Epithelial cell of proximal tubule (primary cell): ENCODE measurements at regions not wholly inside any gene's neighbourhood (a gene's known extent, or its start where the extent isn't known, plus 50 kb on each side); places are given as distances from the start of the nearest gene placed in this dataset.

ENCODE experiments used
- DNase-seq: peaks from one replicate; pipeline ENCODE4 v3.0.0-alpha.2; 2011; ENCODE audit warnings: low read depth
- H3K4me3 ChIP-seq: 2 replicates; pipeline ENCODE4 v1.5.1; 2011; ENCODE audit warnings: low read depth, mild to moderate bottlenecking, low read length
- CTCF ChIP-seq: conservative IDR thresholded peaks from 2 replicates; pipeline ENCODE4 v1.5.1; 2012; ENCODE audit warnings: low read depth, mild to moderate bottlenecking, low read length

DNA sequence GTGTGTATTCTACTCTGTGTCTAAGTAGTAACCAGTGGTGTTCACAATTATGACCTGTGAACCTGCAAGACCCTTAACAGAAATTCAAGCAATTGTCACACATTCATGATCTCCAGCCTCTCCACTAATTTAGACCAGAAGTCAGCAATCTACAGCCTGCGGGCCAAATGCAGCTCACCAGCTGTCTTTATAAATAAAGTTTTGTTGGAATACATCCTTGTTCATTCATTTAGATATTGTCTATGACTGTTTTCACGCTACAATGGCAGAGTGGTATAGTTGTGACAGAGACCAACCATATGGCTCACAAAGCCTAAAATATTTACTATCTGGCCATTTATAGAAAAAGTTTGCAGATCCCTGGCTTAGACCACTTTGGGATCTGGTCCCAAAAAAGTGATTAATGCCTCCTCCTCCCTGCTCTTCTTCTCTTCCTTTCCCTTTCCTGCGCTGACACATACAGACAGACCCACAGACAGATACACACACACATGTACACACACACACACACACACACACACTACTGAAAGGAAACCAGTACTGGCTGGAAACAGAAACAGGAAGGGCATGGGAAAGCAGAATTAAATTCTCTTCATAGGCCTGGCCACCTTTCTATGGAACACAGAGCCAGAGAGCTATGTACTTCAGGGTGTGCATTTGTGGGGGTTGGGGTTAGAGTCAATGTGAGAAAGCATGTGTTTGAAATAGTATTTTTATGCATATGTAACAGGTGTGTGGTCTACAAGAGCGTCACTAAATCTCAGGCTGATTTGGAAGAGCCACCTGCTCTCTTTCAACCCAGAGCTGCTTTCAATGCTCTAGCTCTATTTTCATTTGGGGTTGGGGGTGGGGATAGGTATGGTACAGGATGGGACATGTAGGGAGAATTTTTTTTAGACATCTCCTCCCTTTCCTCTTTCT is 49.7 kb upstream of the TMEM164 start:
- DNase-seq: no peak
- no peak overlapping the region for H3K4me3 ChIP-seq
- TF ChIP-seq CTCF: no peak
